Suppressor macrophage treated with lipopolysaccharide for 4 hours (primary cell): ENCODE measurements at regions not wholly inside any gene's neighbourhood (a gene's known extent, or its start where the extent isn't known, plus 50 kb on each side); places are given as distances from the start of the nearest gene placed in this dataset.
A peak's percentile ranks its signal among the peaks of the same experiment; 100 is the strongest.
"Not testable (repeated sequence)": the region's sequence is repeated elsewhere in the genome, so short reads cannot be mapped to it uniquely, and the experiment has no call there.

ENCODE experiments used
- DNase-seq: peaks from one replicate; pipeline ENCODE4 v3.0.0-alpha.2; 2020

DNA sequence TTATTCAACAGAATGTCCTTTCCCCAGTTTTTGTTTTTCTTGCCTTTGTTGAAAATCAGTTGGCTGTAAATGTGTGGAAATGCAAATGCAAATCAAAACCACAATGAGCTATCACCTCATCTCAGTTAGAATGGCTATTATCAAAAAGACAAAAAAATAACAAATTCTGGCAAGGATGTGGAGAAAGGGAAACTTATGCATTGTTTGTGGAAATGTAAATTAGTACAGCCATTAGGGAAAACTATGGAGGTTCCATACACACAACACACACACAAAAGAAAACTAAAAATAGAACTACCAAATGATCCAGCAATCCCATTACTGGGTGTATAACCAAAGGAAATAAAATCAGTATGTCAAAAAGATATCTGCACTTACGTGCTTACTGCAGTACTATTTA is 518.8 kb upstream of the ATXN7L3B start:
- no peak for DNase-seq

- DNase-seq: peak; percentile 48
Observed at GRCh38 chr12:74021937-74022336, 515.7 kb upstream of the ATXN7L3B start.

DNA sequence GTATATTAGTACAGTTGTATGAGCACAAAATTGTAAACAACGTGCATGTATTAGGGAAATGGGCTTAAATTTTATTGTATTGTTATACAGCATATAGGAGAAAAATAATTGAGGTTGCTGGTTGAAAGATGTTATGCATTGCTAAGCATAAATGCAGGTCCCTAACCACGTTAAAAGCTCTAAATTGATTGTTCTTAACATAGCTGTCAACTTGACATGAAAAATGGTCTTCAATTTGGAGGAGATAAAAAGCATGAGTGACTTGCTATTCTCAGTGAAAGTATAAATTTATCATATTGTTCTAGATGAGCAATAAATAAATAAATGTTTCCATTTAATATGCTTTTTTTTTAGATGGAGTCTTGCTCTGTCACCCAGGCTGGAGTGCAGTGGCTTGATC is 506.6 kb upstream of the ATXN7L3B start:
- no peak for DNase-seq

DNA sequence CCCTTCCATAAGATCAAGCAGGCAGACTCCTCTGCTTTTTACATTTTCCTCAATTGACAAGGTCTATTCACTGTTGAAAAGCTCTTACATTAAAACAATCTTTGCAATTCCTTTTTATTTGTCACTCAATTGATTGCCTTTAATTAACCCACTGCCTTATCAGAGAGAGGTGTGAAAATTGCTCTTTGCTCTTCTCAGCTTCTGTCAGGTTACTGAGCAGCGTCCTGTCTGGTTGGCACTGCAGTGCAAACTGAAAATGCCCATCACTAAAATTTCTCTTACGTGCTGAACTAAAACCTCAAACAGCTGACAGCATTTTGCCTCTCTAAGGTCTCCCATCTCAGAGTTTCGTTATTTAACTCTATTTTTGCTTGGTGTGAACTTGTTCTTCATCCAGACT is 504.1 kb upstream of the ATXN7L3B start:
- DNase-seq: no peak

DNA sequence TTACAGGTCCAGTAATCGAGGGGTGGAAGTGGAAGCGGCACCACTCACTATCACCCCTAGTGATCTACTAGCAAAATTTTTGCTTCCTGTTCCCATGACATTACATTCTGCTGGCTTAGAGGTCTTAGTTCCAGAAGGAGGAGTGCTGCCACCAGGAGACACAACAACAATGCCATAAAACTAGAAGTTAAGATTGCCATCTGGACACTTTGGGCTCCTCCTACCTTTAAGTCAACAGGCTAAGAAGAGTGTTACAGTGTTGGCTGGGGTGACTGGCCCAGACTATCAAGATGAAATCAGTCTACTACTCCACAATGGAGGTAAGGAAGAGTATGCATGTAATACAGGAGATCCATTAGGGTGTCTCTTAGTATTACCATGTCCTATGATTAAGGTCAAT is 498.5 kb upstream of the ATXN7L3B start:
- DNase-seq: not testable (repeated sequence)

DNA sequence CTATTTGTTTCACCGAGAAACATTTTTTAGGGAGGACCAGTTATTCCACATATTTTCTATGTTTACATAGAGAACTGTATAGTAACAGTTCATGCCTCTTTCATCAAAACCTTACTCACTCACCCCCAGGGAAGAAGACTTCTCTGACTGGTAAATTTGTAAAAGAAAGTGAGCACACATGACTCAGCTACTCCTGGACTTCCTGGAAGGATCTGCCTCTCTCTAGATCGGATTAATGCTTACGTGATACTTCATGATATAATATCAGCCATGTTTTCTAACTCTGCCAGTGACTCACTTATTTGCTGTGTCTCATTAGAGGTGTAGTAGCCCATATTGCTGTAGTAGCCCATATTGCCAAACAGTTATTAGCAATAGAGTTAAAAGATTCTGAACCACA is 494.3 kb upstream of the ATXN7L3B start:
- no peak for DNase-seq

DNA sequence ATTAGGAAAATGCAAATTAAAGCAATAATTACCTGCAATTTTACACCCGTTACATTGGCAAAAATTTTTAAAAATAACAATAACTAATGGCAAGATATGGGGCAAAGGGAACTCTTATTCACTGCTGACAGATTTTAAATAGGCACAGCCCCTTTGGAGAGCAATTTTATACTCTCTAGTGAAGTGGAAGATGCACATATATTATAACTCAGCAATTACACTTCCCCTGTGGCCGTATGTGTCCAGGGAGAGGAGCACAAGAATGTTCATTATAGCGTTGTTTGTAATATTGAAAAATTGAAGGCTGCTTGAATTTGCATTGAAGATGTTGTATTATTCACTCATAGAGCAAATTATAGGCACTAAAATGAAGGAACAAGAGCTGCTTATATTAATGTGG is 488.3 kb upstream of the ATXN7L3B start:
- DNase-seq: no peak

DNA sequence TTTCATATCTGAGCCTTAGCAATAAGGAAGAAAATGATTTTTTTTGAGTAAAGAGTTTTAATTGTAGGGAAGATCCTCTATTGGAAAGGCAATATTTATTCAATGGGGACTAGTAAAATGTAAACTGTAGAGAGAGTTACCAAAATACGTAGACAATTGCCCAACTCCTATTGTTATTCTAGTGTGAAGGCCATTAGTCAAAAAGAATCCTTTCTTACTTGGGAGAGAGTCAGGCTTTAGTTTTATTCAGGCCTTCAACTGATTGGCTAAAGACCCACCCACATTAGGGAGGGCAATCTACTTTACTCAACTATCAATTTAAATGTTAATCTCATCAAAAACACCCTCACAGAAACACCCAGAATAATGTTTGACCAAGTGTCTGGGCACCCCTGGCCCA is 485.8 kb upstream of the ATXN7L3B start:
- DNase-seq: no peak

DNA sequence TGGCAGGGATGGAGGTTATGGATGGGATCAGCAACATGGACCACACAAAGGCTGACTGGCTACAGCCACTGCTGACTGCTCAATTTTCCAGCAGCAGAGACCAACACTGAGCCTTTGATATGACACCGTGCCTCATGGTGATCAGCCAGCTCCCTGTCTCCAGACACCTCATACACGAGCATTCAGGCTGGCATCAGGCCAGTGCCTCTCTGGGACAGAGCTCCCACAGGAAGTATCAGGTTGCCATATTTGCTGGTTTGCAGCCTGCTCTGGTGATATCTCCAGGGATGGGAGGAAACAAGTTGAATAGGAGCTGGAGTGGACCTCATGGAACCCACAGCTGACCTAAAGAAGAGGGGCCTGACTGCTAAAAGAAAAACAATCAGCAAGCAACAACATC is 471.2 kb upstream of the ATXN7L3B start:
- no peak for DNase-seq

GRCh38 chr12:74071182-74071581 is 466.5 kb upstream of the ATXN7L3B start:
- no peak for DNase-seq

DNA sequence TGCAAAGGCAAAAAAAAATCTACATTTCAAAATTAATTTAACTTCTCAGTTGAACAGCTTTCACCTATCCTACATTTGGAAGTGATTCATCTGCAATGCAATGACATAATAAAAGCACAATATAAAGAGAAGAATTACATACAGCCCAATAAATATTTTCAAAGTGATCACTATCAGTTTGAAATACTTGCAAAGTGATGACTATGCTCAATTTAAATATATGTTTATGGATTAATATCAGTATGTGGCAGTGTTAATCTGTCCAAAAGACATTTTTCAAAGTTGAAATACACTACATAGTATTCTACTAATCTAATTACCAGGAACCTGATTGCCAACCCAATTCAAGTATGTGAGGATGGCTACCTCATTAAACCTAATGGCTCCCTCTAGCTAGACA is 460.7 kb upstream of the ATXN7L3B start:
- no peak for DNase-seq

- DNase-seq: no peak
Observed at GRCh38 chr12:74105434-74105833, 432.2 kb upstream of the ATXN7L3B start.

DNA sequence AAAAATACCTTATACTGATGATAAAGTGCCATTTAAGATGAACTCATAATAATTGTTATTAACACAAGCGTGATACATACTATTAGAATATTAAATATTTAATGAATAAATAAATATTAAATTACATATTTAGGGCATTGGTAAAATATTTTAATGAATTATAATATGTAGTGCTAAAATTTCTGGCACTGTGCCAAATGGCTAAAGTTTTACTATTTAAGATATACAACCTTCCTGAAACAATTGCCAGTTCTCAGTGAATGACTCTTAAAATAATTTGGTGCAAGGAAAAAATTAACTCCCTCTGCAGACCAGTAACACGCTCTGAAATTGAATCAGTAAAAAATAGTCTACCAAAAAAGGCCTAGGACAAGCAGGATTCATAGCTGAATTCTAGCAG is 428.9 kb upstream of the ATXN7L3B start:
- DNase-seq: no peak

- DNase-seq: no peak
Observed at GRCh38 chr12:74111688-74112360, 425.8 kb upstream of the ATXN7L3B start.

GRCh38 chr12:74119811-74120362 is 417.7 kb upstream of the ATXN7L3B start:
- no peak for DNase-seq

- DNase-seq: no peak
Observed at GRCh38 chr12:74120644-74121043, 417.0 kb upstream of the ATXN7L3B start.

- DNase-seq: no peak
Observed at GRCh38 chr12:74129702-74130101, 407.9 kb upstream of the ATXN7L3B start.

DNA sequence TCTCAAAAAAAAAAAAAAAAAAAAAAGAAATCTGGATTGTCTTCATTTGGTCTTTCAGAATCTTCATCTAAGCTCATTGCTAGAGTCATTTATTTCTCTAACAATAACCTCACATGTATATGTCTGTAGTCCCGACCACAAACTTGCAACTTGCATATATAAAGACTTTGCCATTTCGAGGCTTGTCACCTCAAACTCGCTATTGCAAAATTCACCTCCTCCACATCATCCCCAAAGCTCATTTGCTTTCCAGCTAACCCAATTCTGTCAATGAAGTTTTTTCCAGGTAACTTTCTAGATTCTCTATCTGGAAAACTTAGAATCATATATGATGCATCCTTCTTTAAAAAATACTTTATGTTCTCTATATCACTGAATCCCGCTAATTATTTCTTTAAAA is 393.2 kb upstream of the ATXN7L3B start:
- no peak for DNase-seq

- no peak for DNase-seq
Observed at GRCh38 chr12:74145328-74145727, 392.3 kb upstream of the ATXN7L3B start.

GRCh38 chr12:74148849-74149248 is 388.8 kb upstream of the ATXN7L3B start:
- no peak for DNase-seq

DNA sequence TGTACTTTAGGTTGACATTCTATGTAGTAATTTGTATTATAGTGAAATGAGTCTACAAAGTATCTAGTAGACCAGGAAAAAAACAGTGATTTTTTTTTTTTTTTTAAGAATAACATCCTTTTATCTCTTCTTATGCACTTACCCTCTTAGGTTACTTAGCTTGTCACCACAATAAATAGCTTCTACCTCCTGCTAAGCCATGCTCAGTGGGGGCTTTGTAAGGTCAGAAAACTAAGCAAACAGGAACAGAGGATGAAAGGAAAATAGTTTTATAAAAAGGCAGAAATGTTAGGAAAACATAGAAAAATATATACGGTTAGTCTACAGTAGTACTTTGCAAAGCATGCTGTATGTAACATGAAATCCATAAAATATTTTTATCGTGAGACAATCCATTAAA is 385.3 kb upstream of the ATXN7L3B start:
- no peak for DNase-seq

- no peak for DNase-seq
Observed at GRCh38 chr12:74166096-74166495, 371.5 kb upstream of the ATXN7L3B start.

DNA sequence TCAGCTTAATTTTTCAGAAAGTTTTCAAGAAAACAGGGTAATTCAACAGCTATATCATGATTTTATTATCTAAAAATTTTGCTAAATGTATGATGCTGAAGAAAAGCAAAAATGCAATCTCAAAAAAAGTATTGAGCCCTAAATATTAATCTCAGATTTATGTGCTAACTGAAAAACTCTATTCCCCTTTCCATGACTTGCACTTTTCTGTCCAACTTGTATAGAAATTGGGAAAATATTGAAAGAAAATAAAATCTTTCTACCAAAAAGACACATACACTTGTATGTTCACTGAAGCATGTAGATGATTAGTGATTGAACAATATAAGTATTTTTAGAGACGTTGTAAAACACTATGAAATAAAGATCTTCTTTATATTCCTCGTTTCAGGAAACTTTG is 368.0 kb upstream of the ATXN7L3B start:
- no peak for DNase-seq

GRCh38 chr12:74170645-74171477 is 366.8 kb upstream of the ATXN7L3B start:
- no peak for DNase-seq
